ENCODE measurements at regions not wholly inside any gene's neighbourhood (a gene's known extent, or its start where the extent isn't known, plus 50 kb on each side); places are given as distances from the start of the nearest gene placed in this dataset.

DNA sequence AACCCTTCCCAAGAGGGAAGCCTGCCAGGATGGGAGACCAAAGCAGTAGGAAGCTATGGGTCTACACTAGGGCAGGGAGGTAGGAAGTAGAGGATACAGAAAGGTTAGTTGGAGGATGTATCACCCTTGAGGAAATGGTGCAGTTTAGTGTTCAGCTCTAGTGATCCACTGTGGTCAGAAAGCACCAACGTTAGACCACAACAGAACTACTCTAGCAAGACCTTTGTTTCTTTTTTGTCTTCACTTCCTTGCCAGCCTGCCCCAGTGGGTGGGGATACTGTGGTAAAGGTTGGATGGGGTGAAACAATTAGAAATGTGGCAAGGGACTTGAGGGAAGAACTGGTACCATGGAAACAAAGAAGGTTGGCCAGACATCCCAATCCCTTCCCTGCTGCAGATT, 83.3 kb downstream of the DDIT4L start:
- TF ChIP-seq, protein P1, sequence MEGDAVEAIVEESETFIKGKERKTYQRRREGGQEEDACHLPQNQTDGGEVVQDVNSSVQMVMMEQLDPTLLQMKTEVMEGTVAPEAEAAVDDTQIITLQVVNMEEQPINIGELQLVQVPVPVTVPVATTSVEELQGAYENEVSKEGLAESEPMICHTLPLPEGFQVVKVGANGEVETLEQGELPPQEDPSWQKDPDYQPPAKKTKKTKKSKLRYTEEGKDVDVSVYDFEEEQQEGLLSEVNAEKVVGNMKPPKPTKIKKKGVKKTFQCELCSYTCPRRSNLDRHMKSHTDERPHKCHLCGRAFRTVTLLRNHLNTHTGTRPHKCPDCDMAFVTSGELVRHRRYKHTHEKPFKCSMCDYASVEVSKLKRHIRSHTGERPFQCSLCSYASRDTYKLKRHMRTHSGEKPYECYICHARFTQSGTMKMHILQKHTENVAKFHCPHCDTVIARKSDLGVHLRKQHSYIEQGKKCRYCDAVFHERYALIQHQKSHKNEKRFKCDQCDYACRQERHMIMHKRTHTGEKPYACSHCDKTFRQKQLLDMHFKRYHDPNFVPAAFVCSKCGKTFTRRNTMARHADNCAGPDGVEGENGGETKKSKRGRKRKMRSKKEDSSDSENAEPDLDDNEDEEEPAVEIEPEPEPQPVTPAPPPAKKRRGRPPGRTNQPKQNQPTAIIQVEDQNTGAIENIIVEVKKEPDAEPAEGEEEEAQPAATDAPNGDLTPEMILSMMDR (IDR thresholded peaks at IDR 0.05; ENCODE audit: extremely low read depth in 1 of 2, insufficient read depth in 1 of 2, low read depth in 1 of 2, low read length in 2 of 2): no peak
- TF ChIP-seq POLR2A (IDR thresholded peaks at IDR 0.05; ENCODE audit: low read depth, low read length) (no peak), POLR2AphosphoS5 (IDR thresholded peaks at IDR 0.05; ENCODE audit: insufficient read depth, low read depth, low read length) (no peak), EZH2 (IDR thresholded peaks at IDR 0.05; ENCODE audit: borderline replicate concordance, low read depth, low read length, severe bottlenecking) (no peak), MYC (IDR thresholded peaks at IDR 0.05; ENCODE audit: low read depth, low read length) (no peak), GATA2 (IDR thresholded peaks at IDR 0.05; ENCODE audit: insufficient read depth, insufficient read length, low read depth, low read length) (no peak), JUN (IDR thresholded peaks at IDR 0.05; ENCODE audit: borderline replicate concordance, insufficient read depth, insufficient read length, low read depth) (no peak)
- TF ChIP-seq, protein P2, sequence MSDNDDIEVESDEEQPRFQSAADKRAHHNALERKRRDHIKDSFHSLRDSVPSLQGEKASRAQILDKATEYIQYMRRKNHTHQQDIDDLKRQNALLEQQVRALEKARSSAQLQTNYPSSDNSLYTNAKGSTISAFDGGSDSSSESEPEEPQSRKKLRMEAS (IDR thresholded peaks at IDR 0.05; ENCODE audit: insufficient read depth, insufficient read length): no peak
